Ascending aorta (tissue), 2 donors: ENCODE measurements at regions not wholly inside any gene's neighbourhood (a gene's known extent, or its start where the extent isn't known, plus 50 kb on each side); places are given as distances from the start of the nearest gene placed in this dataset.

Source experiments
- DNase-seq, 2 donors: peaks; one replicate each; pipeline ENCODE4 v3.0.0-alpha.2; 2019; ENCODE audit warnings: low spot score in 2 of 2
- H3K27ac ChIP-seq, 2 donors: fragments of 200-600 bp; sonication (generic); one replicate each; pipeline ENCODE4 v1.5.1; 2016 to 2017; ENCODE audit warnings: mild to moderate bottlenecking in 1 of 2
- H3K27me3 ChIP-seq: fragments of 200-600 bp; sonication (generic); one replicate; pipeline ENCODE4 v1.5.1; 2017
- H3K36me3 ChIP-seq, 2 donors: fragments of 200-600 bp; sonication (generic); one replicate each; pipeline ENCODE4 v1.5.1; 2016
- H3K4me1 ChIP-seq, 2 donors: fragments of 200-600 bp; sonication (generic); one replicate each; pipeline ENCODE4 v1.5.1; 2016 to 2017; ENCODE audit warnings: mild to moderate bottlenecking in 1 of 2
- H3K4me3 ChIP-seq, 2 donors: fragments of 200-600 bp; sonication (generic); one replicate each; pipeline ENCODE4 v1.5.1; 2016 to 2017; ENCODE audit warnings: mild to moderate bottlenecking in 1 of 2
- H3K9me3 ChIP-seq, 2 donors: fragments of 200-600 bp; sonication (generic); one replicate each; pipeline ENCODE4 v1.5.1; 2016
- CTCF ChIP-seq, 3 experiments: fragments of 200-600 bp in 2 of 3; fragments of 450-650 bp in 1 of 3; sonication (generic) in 2 of 3; IDR thresholded peaks; one replicate each; pipeline ENCODE4 v1.5.1; 2016 to 2019; ENCODE audit warnings: antibody characterized with exemption in 3 of 3, mild to moderate bottlenecking in 1 of 3, moderate library complexity in 1 of 3
- intact Hi-C: fragments of 100-400 bp; cut with DNase I; formaldehyde crosslinking; loops from one replicate; pipeline ENCODE4 v1.15.1; 2023

- TF ChIP-seq CTCF (IDR thresholded peaks at IDR 0.05), result no peak
- no peak overlapping the region for H3K27ac ChIP-seq
- no peaks in the 10 kb centered on the region for H3K4me1 ChIP-seq
- intact Hi-C loops, result no loop called here
- H3K27me3 ChIP-seq, result no peaks in the 10 kb centered on the region
- no peaks in the 10 kb centered on the region for H3K36me3 ChIP-seq
- no peaks in the 10 kb centered on the region for H3K9me3 ChIP-seq
- no peak overlapping the region for H3K4me3 ChIP-seq
- no peak for DNase-seq
These were observed 119.3 kb downstream of the PDHA2 start for GRCh38 chr4:95959182-95959581.

GRCh38 chr4:95959633-95960032 lies 119.7 kb downstream of the PDHA2 start:
- no peak for DNase-seq
- no peaks in the 10 kb centered on the region for H3K36me3 ChIP-seq
- no peak overlapping the region for H3K27ac ChIP-seq
- no peak for TF ChIP-seq CTCF (IDR thresholded peaks at IDR 0.05)
- no peaks in the 10 kb centered on the region for H3K27me3 ChIP-seq
- no peak overlapping the region for H3K4me3 ChIP-seq
- no peaks in the 10 kb centered on the region for H3K9me3 ChIP-seq
- H3K4me1 ChIP-seq, result no peaks in the 10 kb centered on the region
- intact Hi-C loops, result no loop called here

- intact Hi-C loops, result no loop called here
- DNase-seq, result no peak
- H3K27me3 ChIP-seq, result no peaks in the 10 kb centered on the region
- H3K4me3 ChIP-seq, result no peak overlapping the region
- TF ChIP-seq CTCF (IDR thresholded peaks at IDR 0.05), result no peak
- H3K27ac ChIP-seq, result no peak overlapping the region
- no peaks in the 10 kb centered on the region for H3K9me3 ChIP-seq
- H3K4me1 ChIP-seq, result no peaks in the 10 kb centered on the region
- no peaks in the 10 kb centered on the region for H3K36me3 ChIP-seq
These were observed 123.6 kb downstream of the PDHA2 start for GRCh38 chr4:95963456-95963855.

GRCh38 chr4:95979961-95980876 lies 140.3 kb downstream of the PDHA2 start:
- no peak overlapping the region for H3K27ac ChIP-seq
- H3K9me3 ChIP-seq, result no peaks in the 10 kb centered on the region
- no peaks in the 10 kb centered on the region for H3K36me3 ChIP-seq
- H3K4me1 ChIP-seq, result no peaks in the 10 kb centered on the region
- TF ChIP-seq CTCF (IDR thresholded peaks at IDR 0.05), result no peak
- H3K4me3 ChIP-seq, result no peak overlapping the region
- intact Hi-C loops, result no loop called here
- no peaks in the 10 kb centered on the region for H3K27me3 ChIP-seq
- no peak for DNase-seq

- no peaks in the 10 kb centered on the region for H3K36me3 ChIP-seq
- intact Hi-C loops, result no loop called here
- no peak for TF ChIP-seq CTCF (IDR thresholded peaks at IDR 0.05)
These were observed 141.0 kb downstream of the PDHA2 start for GRCh38 chr4:95980877-95981360.

More at GRCh38 chr4:95980877-95981360, 141.0 kb downstream of the PDHA2 start:
- Histone ChIP-seq H3K4me1 (no peaks in the 10 kb centered on the region), H3K27ac (no peak overlapping the region), H3K9me3 (no peaks in the 10 kb centered on the region), H3K27me3 (no peaks in the 10 kb centered on the region), H3K4me3 (no peak overlapping the region)
- DNase-seq, result no peak
